ENCODE measurements at regions not wholly inside any gene's neighbourhood (a gene's known extent, or its start where the extent isn't known, plus 50 kb on each side); places are given as distances from the start of the nearest gene placed in this dataset.

DNA sequence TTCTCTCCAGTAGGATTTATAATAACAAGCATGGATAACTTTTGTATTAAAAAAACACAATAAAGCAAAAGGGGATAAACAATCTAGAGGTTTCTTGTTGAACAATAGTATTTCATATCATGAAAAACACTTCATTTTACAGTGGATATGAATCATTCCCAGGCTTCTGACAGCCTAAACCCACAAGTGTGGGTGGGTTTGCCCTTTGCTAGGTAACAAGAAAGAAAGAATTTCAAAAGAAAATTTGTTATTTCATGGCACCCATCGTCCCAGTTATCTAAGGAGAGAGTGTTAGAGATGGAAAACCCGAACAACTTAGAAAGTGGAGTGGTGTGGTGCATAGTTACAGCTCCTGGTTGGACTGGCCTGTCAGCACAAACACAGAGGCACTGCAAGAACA lies 76.1 kb upstream of the GPR6 start:
- Histone ChIP-seq H3K4me3 (ENCODE audit: low read length) (no peak overlapping the region), H3K27ac (ENCODE audit: low read depth, low read length) (peak overlapping the region; percentile 47), H3K9ac (ENCODE audit: extremely low read depth, low read length, poor library complexity, severe bottlenecking) (no peak overlapping the region), H3K27me3 (ENCODE audit: control insufficient read depth, insufficient read depth, low read length, poor library complexity, severe bottlenecking) (no peaks in the 10 kb centered on the region), H3K9me3 (ENCODE audit: control insufficient read depth, low read length) (no peaks in the 10 kb centered on the region), H3K4me1 (ENCODE audit: control insufficient read depth, insufficient read depth, low read length) (peaks cover under 1% of the 10 kb centered on the region), H3K36me3 (ENCODE audit: control insufficient read depth, insufficient read depth, low read length) (no peaks in the 10 kb centered on the region)
- no peak for DNase-seq
- TF ChIP-seq, protein P1, sequence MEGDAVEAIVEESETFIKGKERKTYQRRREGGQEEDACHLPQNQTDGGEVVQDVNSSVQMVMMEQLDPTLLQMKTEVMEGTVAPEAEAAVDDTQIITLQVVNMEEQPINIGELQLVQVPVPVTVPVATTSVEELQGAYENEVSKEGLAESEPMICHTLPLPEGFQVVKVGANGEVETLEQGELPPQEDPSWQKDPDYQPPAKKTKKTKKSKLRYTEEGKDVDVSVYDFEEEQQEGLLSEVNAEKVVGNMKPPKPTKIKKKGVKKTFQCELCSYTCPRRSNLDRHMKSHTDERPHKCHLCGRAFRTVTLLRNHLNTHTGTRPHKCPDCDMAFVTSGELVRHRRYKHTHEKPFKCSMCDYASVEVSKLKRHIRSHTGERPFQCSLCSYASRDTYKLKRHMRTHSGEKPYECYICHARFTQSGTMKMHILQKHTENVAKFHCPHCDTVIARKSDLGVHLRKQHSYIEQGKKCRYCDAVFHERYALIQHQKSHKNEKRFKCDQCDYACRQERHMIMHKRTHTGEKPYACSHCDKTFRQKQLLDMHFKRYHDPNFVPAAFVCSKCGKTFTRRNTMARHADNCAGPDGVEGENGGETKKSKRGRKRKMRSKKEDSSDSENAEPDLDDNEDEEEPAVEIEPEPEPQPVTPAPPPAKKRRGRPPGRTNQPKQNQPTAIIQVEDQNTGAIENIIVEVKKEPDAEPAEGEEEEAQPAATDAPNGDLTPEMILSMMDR (conservative IDR thresholded peaks at IDR 0.05), result no peak
- Mint-ChIP-seq H3K36me3 (ENCODE audit: low read depth) (no peaks in the 10 kb centered on the region), H3K27ac (no peak overlapping the region), H3K27me3 (ENCODE audit: insufficient read depth) (peaks cover 4% of the 10 kb centered on the region), H3K4me1 (peaks cover 13% of the 10 kb centered on the region), H3K9me3 (no peaks in the 10 kb centered on the region), H3K4me3 (no peak overlapping the region)
- WGBS, 2 experiments (ENCODE audit: insufficient coverage in 1 of 2, insufficient read length in 1 of 2), result 94% methylated on average over 2 of the region's 2 CpGs; no CpG with 5 or more reads in 1 of the 2 experiments

DNA sequence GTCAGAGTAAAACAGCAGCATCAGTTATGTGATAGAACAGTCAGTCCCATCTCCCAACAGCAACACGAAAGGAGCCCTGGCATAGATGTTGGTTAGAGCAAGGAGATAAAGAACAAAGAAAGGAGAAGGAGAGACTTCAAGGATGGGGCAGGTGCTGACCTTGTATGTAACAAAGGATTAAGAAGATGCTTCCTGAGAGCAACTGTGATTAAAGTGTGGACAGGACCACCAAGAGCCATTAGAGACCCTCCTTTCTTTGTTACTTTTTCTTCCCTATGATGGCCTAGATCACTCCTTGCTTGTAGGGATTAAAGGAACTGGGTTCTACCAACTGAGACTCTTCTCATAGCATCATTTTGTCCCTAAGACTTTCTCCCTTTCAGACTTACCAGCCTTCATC lies 75.2 kb upstream of the GPR6 start:
- TF ChIP-seq, protein P1 (conservative IDR thresholded peaks at IDR 0.05), result no peak
- H3K9me3 Mint-ChIP-seq, result no peaks in the 10 kb centered on the region
- Histone ChIP-seq H3K27ac (ENCODE audit: low read depth, low read length) (no peak overlapping the region), H3K36me3 (ENCODE audit: control insufficient read depth, insufficient read depth, low read length) (no peaks in the 10 kb centered on the region), H3K9ac (ENCODE audit: extremely low read depth, low read length, poor library complexity, severe bottlenecking) (no peak overlapping the region), H3K9me3 (ENCODE audit: control insufficient read depth, low read length) (no peaks in the 10 kb centered on the region), H3K4me1 (ENCODE audit: control insufficient read depth, insufficient read depth, low read length) (no peaks in the 10 kb centered on the region), H3K27me3 (ENCODE audit: control insufficient read depth, insufficient read depth, low read length, poor library complexity, severe bottlenecking) (no peaks in the 10 kb centered on the region), H3K4me3 (ENCODE audit: low read length) (no peak overlapping the region)
- no peak overlapping the region for H3K27ac Mint-ChIP-seq
- H3K36me3 Mint-ChIP-seq (ENCODE audit: low read depth), result no peaks in the 10 kb centered on the region
- no peak for DNase-seq
- H3K27me3 Mint-ChIP-seq (ENCODE audit: insufficient read depth), result peaks cover 4% of the 10 kb centered on the region
- no peak overlapping the region for H3K4me3 Mint-ChIP-seq
- WGBS, 2 experiments (ENCODE audit: insufficient coverage in 1 of 2, insufficient read length in 1 of 2), result 100% methylated on average over 1 of the region's 1 CpG
- peaks cover 13% of the 10 kb centered on the region for H3K4me1 Mint-ChIP-seq

DNA sequence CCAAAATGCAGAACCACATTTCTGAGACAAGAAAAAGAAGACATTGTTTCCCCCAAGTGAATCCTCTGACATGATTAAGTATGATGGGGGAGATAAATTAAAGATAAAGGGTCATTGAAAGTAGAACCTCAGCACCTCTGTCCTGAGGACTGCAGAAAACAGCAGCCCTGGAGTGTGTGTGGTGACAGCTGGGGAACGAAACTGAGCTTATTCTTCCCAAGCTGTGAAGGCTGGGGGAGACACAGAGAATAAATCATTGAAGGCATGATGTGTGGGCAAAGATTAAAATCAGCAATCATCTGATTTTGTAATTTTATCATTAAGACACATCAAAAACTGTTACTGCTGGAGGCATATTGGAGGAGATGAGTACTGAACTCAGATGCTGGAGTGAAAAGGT lies 67.5 kb upstream of the GPR6 start:
- H3K9ac ChIP-seq (ENCODE audit: extremely low read depth, low read length, poor library complexity, severe bottlenecking), result no peak overlapping the region
- Mint-ChIP-seq H3K36me3 (ENCODE audit: low read depth) (no peaks in the 10 kb centered on the region), H3K4me3 (no peak overlapping the region), H3K9me3 (no peaks in the 10 kb centered on the region), H3K27me3 (ENCODE audit: insufficient read depth) (peaks cover 12% of the 10 kb centered on the region), H3K27ac (no peak overlapping the region), H3K4me1 (peaks cover 17% of the 10 kb centered on the region)
- H3K4me1 ChIP-seq (ENCODE audit: control insufficient read depth, insufficient read depth, low read length), result no peaks in the 10 kb centered on the region
- H3K36me3 ChIP-seq (ENCODE audit: control insufficient read depth, insufficient read depth, low read length), result no peaks in the 10 kb centered on the region
- no peak for DNase-seq
- H3K27me3 ChIP-seq (ENCODE audit: control insufficient read depth, insufficient read depth, low read length, poor library complexity, severe bottlenecking), result no peaks in the 10 kb centered on the region
- H3K9me3 ChIP-seq (ENCODE audit: control insufficient read depth, low read length), result no peaks in the 10 kb centered on the region
- WGBS, 2 experiments (ENCODE audit: insufficient coverage in 1 of 2, insufficient read length in 1 of 2), result 80 to 94% methylated on average over 1 of the region's 1 CpG
- TF ChIP-seq, protein P1 (conservative IDR thresholded peaks at IDR 0.05), result no peak
- H3K4me3 ChIP-seq (ENCODE audit: low read length), result no peak overlapping the region
- H3K27ac ChIP-seq (ENCODE audit: low read depth, low read length), result no peak overlapping the region
